ENCODE measurements at regions not wholly inside any gene's neighbourhood (a gene's known extent, or its start where the extent isn't known, plus 50 kb on each side); places are given as distances from the start of the nearest gene placed in this dataset.

DNA sequence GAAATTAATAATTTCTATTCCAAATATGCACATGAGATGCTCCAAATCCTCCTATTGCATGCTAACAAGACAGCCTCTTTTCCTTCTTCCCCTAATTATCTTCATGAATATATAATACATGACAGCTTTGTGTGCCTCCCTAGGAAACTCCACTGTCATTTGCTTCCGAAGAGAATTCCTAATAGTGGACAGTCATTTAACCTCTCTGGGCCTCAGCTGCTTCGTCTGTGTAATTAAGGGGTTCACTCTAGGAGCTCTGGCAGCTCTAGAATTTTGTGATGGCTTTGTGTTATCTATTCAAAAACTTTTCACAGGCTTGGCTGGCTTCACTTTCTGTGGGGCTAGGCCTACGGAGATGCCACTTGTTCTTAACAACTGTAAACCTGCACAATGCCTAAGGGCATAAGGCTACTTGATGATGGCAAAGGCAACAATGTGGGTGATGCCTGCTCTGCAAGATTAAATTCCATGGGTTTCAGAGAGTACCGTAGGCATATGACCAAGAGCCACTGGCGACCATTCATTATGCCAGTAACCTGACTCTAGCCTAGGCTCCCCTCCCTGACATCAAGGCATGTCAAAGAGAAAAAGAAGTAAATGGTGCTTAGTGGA lies 333.8 kb upstream of the UMPS start:
- WGBS (ENCODE audit: insufficient coverage), result 77% methylated on average over 4 of the region's 5 CpGs
- TF ChIP-seq, protein P1, sequence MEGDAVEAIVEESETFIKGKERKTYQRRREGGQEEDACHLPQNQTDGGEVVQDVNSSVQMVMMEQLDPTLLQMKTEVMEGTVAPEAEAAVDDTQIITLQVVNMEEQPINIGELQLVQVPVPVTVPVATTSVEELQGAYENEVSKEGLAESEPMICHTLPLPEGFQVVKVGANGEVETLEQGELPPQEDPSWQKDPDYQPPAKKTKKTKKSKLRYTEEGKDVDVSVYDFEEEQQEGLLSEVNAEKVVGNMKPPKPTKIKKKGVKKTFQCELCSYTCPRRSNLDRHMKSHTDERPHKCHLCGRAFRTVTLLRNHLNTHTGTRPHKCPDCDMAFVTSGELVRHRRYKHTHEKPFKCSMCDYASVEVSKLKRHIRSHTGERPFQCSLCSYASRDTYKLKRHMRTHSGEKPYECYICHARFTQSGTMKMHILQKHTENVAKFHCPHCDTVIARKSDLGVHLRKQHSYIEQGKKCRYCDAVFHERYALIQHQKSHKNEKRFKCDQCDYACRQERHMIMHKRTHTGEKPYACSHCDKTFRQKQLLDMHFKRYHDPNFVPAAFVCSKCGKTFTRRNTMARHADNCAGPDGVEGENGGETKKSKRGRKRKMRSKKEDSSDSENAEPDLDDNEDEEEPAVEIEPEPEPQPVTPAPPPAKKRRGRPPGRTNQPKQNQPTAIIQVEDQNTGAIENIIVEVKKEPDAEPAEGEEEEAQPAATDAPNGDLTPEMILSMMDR (IDR thresholded peaks at IDR 0.05), result no peak
- Histone ChIP-seq H3K36me3 (ENCODE audit: control insufficient read depth, insufficient read depth, low read length) (no peaks in the 10 kb centered on the region), H3K27ac (ENCODE audit: low read length) (no peak overlapping the region), H3K27me3 (ENCODE audit: control insufficient read depth, insufficient read depth, low read length) (no peaks in the 10 kb centered on the region), H3K4me3 (ENCODE audit: low read length) (no peak overlapping the region), H3K9me3 (ENCODE audit: control insufficient read depth, insufficient read depth, low read length) (no peaks in the 10 kb centered on the region), H3K4me1 (ENCODE audit: control insufficient read depth, insufficient read depth, low read length) (no peaks in the 10 kb centered on the region)
- H3K27me3 Mint-ChIP-seq (ENCODE audit: low read depth in 2 of 2), result peaks cover 8 to 37% of the 10 kb centered on the region in 2 donors
- H3K36me3 Mint-ChIP-seq, result no peaks in the 10 kb centered on the region
- H3K4me1 Mint-ChIP-seq, result no peaks in the 10 kb centered on the region
- DNase-seq (no peak), ATAC-seq (no peak)
- H3K4me3 Mint-ChIP-seq, result no peak overlapping the region
- H3K9me3 Mint-ChIP-seq, result no peaks in the 10 kb centered on the region
- H3K27ac Mint-ChIP-seq, result no peak overlapping the region
- intact Hi-C loops (cut with micrococcal nuclease), result no loop called here

DNA sequence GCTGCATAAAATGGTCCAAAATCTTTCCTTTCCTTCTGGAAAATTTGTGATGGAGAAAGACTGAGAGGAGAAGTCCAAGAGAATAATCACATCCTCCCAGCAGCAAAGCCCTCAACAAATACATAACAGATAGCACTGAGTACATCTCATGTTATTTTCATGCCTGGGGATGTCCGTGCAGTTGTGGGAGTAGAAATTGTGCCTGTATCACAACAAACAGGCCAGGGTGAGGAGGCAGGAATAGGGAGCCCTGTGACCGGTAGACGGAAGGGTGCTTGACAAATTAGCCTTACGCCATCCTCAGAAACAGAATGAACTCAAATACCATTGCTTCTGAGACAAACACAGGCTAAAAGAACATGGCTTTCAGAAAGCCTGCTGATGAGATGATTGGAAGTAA lies 333.2 kb upstream of the UMPS start:
- no peaks in the 10 kb centered on the region for H3K36me3 Mint-ChIP-seq
- Histone ChIP-seq H3K27me3 (ENCODE audit: control insufficient read depth, insufficient read depth, low read length) (no peaks in the 10 kb centered on the region), H3K27ac (ENCODE audit: low read length) (no peak overlapping the region), H3K36me3 (ENCODE audit: control insufficient read depth, insufficient read depth, low read length) (no peaks in the 10 kb centered on the region), H3K9me3 (ENCODE audit: control insufficient read depth, insufficient read depth, low read length) (no peaks in the 10 kb centered on the region), H3K4me3 (ENCODE audit: low read length) (no peak overlapping the region), H3K4me1 (ENCODE audit: control insufficient read depth, insufficient read depth, low read length) (no peaks in the 10 kb centered on the region)
- WGBS (ENCODE audit: insufficient coverage), result 88% methylated on average over 4 of the region's 4 CpGs
- DNase-seq (no peak), ATAC-seq (no peak)
- H3K4me1 Mint-ChIP-seq, result no peaks in the 10 kb centered on the region
- no peak overlapping the region for H3K27ac Mint-ChIP-seq
- H3K9me3 Mint-ChIP-seq, result no peaks in the 10 kb centered on the region
- TF ChIP-seq, protein P1 (IDR thresholded peaks at IDR 0.05), result no peak
- intact Hi-C loops (cut with micrococcal nuclease), result no loop called here
- H3K27me3 Mint-ChIP-seq (ENCODE audit: low read depth in 2 of 2), result peaks cover 4 to 32% of the 10 kb centered on the region in 2 donors
- no peak overlapping the region for H3K4me3 Mint-ChIP-seq

DNA sequence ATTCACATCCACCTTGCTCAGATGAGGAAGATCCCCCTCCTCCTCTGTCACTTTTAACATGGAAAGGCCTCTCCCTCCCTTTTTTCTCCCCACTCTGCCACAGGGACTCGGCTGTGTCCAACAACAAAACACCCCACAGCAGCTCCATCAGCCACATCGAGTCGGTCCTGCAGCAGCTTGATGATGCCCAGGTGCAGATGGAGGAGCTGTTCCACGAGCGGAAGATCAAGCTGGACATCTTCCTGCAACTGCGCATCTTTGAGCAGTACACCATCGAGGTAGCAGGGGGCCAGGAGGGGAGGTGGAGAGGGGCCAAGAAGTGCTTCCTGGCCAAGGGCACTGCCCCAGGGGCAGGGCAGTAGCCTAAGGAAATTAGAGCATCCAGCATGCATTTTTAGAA lies 331.7 kb upstream of the UMPS start:
- Histone ChIP-seq H3K36me3 (ENCODE audit: control insufficient read depth, insufficient read depth, low read length) (no peaks in the 10 kb centered on the region), H3K9me3 (ENCODE audit: control insufficient read depth, insufficient read depth, low read length) (no peaks in the 10 kb centered on the region), H3K27ac (ENCODE audit: low read length) (no peak overlapping the region), H3K27me3 (ENCODE audit: control insufficient read depth, insufficient read depth, low read length) (no peaks in the 10 kb centered on the region), H3K4me3 (ENCODE audit: low read length) (no peak overlapping the region), H3K4me1 (ENCODE audit: control insufficient read depth, insufficient read depth, low read length) (no peaks in the 10 kb centered on the region)
- Mint-ChIP-seq H3K9me3 (no peaks in the 10 kb centered on the region), H3K27ac (no peak overlapping the region), H3K4me1 (no peaks in the 10 kb centered on the region), H3K27me3 (ENCODE audit: low read depth in 2 of 2) (peaks cover 5 to 41% of the 10 kb centered on the region in 2 donors), H3K36me3 (no peaks in the 10 kb centered on the region), H3K4me3 (no peak overlapping the region)
- DNase-seq (no peak), ATAC-seq (no peak)
- intact Hi-C loops (cut with micrococcal nuclease), result no loop called here
- 90% methylated on average over 7 of the region's 7 CpGs for WGBS (ENCODE audit: insufficient coverage)
- TF ChIP-seq, protein P1 (IDR thresholded peaks at IDR 0.05), result no peak

DNA sequence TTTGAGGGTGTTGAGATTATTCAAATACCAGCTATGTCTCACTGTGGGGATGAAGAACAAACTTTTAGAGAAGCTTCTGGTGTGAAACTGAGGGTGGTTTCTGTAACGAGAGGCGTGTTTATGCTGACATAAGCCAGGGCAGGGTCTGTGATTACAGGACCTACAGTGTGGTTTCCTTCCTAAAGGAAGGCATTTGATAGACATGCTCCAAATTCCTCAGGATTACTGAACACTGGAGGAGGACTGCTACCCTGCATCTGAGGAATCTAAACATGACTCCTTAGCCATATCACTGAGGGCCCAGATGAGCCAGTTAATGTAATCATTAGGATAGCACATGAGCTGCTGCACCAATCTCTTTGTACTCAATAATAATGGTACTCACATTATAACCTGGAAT lies 328.4 kb upstream of the UMPS start:
- no peak for ATAC-seq
- Mint-ChIP-seq H3K36me3 (no peaks in the 10 kb centered on the region), H3K4me3 (no peak overlapping the region), H3K27ac (no peak overlapping the region), H3K4me1 (no peaks in the 10 kb centered on the region), H3K27me3 (ENCODE audit: low read depth in 2 of 2) (peaks cover 7 to 43% of the 10 kb centered on the region in 2 donors), H3K9me3 (no peaks in the 10 kb centered on the region)
- 79% methylated on average over 2 of the region's 2 CpGs for WGBS (ENCODE audit: insufficient coverage)
- TF ChIP-seq, protein P1 (IDR thresholded peaks at IDR 0.05), result no peak
- no peak overlapping the region for H3K4me3 ChIP-seq (ENCODE audit: low read length)
- H3K27me3 ChIP-seq (ENCODE audit: control insufficient read depth, insufficient read depth, low read length), result peaks cover 2% of the 10 kb centered on the region
- no peaks in the 10 kb centered on the region for H3K9me3 ChIP-seq (ENCODE audit: control insufficient read depth, insufficient read depth, low read length)
- H3K4me1 ChIP-seq (ENCODE audit: control insufficient read depth, insufficient read depth, low read length), result no peaks in the 10 kb centered on the region
- intact Hi-C loops (cut with micrococcal nuclease), result no loop called here
- no peak for DNase-seq
- no peak overlapping the region for H3K27ac ChIP-seq (ENCODE audit: low read length)
- no peaks in the 10 kb centered on the region for H3K36me3 ChIP-seq (ENCODE audit: control insufficient read depth, insufficient read depth, low read length)

Measured in natural killer cell (primary cell).